Limb (tissue), 2 donors: ENCODE measurements at regions not wholly inside any gene's neighbourhood (a gene's known extent, or its start where the extent isn't known, plus 50 kb on each side); places are given as distances from the start of the nearest gene placed in this dataset.

ENCODE experiments used
- DNase-seq, 2 donors: peaks; one replicate each; pipeline ENCODE4 v3.0.0-alpha.2; 2016; ENCODE audit errors: extremely low spot score in 2 of 2

- no peak for DNase-seq
These were observed 157.4 kb downstream of the TRIM27 start for GRCh38 chr6:28766426-28766825.

- DNase-seq, result no peak
These were observed 156.7 kb downstream of the TRIM27 start for GRCh38 chr6:28767133-28767532.

GRCh38 chr6:28767691-28768090 is 156.1 kb downstream of the TRIM27 start:
- no peak for DNase-seq

GRCh38 chr6:28768187-28768913 is 155.4 kb downstream of the TRIM27 start:
- DNase-seq, result no peak

- DNase-seq, result no peak
These were observed 154.0 kb downstream of the TRIM27 start for GRCh38 chr6:28769626-28770402.

GRCh38 chr6:28770732-28771131 is 153.1 kb downstream of the TRIM27 start:
- no peak for DNase-seq

GRCh38 chr6:28771401-28772267 is 152.2 kb downstream of the TRIM27 start:
- no peak for DNase-seq

- DNase-seq, result no peak
These were observed 151.1 kb downstream of the TRIM27 start for GRCh38 chr6:28772480-28773381.

- DNase-seq, result no peak
These were observed 149.3 kb downstream of the TRIM27 start for GRCh38 chr6:28774292-28775051.

- DNase-seq, result no peak
These were observed 148.8 kb downstream of the TRIM27 start for GRCh38 chr6:28775052-28775376.

GRCh38 chr6:28775405-28776129 is 148.2 kb downstream of the TRIM27 start:
- no peak for DNase-seq

- DNase-seq, result no peak
These were observed 147.3 kb downstream of the TRIM27 start for GRCh38 chr6:28776269-28777146.

- DNase-seq, result no peak
These were observed 146.7 kb downstream of the TRIM27 start for GRCh38 chr6:28777147-28777461.

- no peak for DNase-seq
These were observed 141.6 kb downstream of the TRIM27 start for GRCh38 chr6:28782113-28782673.

GRCh38 chr6:28785962-28786679 is 137.7 kb downstream of the TRIM27 start:
- no peak for DNase-seq

- peak; percentile 26 to 55 for DNase-seq
These were observed 134.2 kb downstream of the TRIM27 start for GRCh38 chr6:28789553-28790083.

- DNase-seq, result no peak
These were observed 132.8 kb downstream of the TRIM27 start for GRCh38 chr6:28791002-28791383.
